ENCODE measurements at regions not wholly inside any gene's neighbourhood (a gene's known extent, or its start where the extent isn't known, plus 50 kb on each side); places are given as distances from the start of the nearest gene placed in this dataset.

DNA sequence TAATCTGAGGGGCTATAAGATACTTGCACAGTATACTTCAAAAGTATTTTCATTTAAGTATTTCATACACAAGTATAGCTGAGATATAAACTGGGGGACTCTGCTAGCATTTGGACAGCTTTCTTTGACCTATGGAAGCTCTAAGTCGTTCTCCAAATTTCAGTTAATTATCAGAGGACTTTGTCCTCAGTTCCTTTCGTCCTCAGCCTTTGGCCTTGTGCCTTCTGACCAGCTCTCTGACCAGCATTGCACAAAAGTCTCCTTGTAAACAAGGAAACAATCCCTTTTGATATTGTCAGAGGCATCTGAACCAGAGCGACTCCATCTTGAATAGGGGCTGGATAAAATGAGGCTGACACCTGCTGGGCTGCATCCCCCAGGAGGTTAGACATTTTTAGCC lies 464.0 kb upstream of the FAM241A start:
- DNase-seq, result no peak

DNA sequence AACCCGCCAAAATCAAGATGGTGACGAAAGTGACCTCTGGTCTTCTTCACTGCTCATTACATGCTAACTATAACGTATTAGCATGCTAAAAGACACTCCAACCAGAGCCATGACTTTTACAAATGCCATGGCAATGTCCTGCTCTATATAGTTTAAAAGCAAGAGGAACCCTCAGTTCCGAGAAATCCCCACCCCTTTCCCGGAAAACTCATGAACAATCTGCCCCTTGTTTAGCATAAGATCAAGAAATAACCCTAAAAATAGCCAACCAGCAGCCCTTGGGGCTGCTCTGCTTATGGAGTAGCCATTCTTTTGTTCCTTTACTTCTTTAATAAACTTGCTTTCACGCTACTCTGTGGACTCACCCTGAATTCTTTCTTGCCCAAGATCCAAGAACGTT lies 463.5 kb upstream of the FAM241A start:
- DNase-seq, result no peak

DNA sequence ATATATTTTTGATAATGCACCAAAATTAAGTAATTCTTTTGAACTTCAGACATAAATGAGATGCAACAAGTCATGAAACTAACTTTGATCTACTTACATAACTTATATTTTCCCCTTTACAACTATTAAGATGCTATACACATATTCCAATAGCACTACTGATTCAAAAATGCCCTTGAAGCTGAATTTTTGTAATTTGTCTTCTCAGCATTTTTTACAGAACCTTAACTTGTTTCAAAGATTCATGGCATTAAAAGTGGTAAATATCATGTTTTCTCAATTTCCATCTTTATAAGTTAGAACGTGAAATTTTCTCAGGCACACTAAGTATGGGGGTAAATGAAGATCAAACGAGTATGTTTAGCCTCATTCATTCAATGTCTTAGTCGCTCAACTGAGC lies 460.0 kb upstream of the FAM241A start:
- DNase-seq, result no peak

DNA sequence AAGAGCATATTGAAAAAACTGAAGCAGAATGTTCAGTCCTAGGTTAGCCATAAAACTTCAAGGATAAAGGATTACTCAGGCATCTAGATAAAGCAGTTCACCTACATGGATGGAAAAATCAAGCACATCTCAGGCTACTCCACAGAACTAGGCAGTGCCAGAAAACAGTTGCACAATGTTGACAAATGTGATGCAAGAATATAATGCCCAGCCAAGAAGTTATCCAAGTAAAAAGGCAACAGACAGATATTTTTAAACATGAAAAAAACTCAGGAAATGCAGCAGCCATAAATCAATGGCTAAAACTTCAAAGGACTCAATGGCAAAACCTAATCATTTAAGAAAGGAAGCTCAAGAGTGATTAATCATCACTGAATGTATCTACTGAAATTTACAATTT lies 456.0 kb upstream of the FAM241A start:
- no peak for DNase-seq

DNA sequence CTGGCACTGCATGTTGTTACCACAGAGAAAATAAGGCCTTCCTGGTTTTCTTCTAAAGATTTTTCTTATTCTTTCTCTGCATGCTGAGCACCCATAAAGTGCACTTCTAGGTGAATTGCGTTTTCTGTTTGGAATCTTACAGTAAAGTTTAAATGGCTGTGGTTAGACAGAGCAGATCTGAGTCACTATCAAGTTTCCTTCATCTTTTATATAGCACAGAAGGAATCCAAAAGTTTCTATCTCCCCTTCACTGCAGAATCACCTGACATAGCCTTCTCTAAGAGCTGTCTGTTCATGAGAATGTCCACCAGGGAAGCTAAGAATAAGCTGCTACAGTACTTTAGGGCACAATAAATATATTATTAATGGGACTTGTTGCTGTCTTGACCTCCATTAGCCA lies 455.5 kb upstream of the FAM241A start:
- DNase-seq, result no peak

DNA sequence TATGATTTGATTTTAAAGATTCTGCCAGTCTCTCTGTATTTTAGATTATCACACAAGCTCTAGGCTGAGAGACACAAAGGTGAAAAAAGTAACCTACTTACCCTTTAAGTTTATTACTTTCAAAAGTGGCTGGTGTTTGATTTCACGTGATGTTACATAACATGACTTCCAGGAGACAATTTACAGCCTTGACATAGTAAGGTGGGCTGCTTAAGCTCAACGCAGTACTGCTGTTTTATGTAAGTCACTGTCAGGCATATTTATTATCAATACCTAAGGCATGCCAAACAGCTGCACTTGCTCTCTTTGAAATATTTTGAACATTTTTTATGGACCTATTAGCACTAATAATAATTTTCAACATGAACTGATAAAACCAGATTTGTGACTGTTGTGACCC lies 451.5 kb upstream of the FAM241A start:
- DNase-seq, result no peak

DNA sequence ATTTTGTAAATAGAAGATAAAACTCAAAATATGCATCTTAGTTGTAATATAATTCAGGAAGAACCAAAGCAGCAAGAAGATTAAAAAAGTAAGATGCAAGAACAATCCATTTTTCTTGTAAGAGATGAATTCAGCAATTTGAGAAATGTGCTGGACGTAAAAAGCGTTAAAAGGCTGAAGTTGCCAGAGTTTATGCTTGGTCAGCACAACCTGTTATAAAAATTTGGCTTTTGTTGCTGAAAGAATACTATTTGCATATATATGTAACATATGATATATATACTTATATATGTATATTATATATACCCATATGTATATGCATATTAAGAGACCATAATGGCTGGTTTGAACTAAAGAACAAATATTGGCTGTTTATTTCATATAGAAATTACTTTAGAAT lies 449.6 kb upstream of the FAM241A start:
- DNase-seq, result no peak

DNA sequence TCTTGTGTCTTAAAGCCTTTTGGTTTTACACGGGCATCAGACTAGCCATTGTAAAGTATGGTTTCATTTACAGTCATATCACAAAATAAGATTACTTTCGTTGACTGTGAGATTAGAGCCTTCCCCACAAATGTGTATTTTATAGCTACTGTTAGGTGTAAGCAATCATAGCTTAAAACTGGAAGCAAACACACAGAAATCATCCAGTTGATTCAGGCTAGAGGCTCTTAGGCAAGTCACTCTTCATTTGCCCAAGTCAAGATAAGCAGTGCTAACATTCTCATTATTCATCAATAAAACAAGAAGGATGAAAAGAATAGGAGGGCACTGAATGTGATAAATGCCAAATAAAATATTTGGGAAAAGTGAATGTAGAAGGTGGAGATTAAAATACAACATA lies 448.7 kb upstream of the FAM241A start:
- no peak for DNase-seq

DNA sequence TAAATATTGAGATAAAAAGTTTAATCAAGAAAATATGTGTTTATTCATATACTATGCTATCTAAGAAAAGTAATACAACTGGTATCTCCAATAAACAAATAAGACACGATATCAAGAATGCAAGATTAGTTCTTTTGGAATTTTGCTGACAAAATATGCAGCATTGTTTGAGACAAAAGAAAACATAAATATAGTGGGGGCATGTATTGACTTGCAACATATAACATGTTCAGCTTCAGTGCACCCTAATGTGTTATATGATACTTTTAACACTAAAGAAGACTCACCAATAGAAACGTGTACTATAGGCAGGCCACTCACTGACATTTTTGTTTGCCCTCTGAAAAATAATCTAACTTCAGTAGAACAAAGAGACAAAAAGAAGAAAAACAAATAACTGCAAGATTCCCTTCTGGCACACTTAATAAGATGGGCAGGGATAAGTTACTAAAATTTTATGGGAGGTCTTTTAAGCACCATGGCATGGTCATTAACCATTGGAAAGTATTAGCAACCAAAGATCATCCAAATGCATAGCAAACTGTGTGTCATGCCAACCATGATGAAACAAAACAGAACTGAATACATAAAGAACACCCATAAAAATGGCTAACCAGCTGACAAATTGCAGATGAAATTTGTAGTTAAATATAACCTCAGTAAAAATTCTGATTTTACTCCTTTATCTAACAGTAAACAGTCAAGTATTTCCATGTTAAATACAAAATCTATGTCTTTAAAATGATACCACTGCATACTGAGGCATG lies 447.9 kb upstream of the FAM241A start:
- no peak for DNase-seq

DNA sequence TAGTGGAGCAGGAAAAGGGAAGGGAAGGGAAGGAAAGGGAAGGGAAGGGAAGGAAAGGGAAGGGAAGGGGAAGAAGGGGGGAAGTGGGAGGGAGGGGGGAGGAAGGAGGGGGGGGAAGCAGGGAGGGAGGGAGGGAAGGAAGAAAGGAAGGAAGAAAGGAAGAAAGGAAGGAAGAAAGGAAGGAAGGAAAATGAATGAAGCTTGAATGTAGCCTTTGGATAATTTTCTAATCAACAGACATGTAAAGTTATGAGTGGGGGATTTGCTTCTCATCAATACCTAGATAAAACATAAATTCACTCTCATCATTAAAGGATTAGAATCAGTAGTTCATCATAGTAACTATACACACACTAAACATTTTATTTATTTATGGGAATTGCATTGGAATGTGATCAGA lies 446.9 kb upstream of the FAM241A start:
- DNase-seq, result no peak

DNA sequence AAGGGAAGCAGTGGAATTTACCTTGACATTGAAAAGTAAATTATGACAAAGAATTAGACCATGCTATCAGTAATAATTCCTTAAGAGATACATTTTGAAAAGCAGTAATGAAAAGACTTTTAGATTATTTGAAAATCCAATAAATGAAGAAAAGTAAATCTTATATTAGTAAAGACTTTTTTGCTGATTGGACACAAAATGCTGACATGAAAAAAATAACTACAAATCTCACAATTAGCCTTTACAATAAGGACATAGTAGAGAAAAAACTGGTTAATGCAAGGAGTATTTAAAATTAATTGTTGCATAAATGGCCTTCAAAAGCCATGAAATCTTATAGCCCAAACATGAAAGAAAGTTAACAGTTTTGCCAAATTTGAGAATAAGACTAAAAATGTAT lies 446.1 kb upstream of the FAM241A start:
- no peak for DNase-seq

DNA sequence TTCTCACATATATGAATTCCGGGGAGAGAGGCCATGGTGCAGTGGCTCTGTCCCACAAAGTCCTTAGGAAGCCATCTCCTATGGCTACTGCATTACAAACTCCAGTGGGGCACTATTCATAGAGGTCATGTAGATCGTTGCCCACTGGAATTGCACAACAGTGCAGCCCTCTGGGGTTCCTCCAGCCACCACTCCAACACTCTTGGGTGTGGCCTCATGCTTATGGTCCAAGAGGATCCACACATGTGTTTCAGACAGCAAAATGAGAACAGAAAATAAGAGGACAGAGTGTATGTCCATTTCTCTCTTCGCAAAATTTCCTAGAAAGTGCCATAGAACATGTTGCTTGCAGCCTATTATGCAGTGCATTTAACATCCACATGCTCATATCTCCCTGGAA lies 444.2 kb upstream of the FAM241A start:
- no peak for DNase-seq

DNA sequence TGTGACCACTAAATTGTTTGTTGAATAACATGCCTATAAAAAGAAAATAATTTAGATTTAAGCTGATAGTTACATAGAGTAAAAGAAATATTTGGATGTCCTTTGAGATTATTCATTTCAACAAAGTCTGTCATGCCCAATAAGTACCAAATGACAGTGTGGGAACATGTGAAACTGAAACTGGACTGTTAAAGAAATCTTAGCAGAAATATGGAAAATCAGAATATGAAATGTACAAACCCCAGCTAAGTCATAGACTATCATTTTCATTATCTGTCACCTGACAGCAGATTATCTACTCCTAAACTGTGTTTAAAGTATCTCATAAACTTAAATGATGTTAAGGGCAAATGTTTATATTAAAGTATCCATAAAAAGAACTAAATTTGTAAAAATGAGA lies 437.8 kb upstream of the FAM241A start:
- DNase-seq, result no peak

DNA sequence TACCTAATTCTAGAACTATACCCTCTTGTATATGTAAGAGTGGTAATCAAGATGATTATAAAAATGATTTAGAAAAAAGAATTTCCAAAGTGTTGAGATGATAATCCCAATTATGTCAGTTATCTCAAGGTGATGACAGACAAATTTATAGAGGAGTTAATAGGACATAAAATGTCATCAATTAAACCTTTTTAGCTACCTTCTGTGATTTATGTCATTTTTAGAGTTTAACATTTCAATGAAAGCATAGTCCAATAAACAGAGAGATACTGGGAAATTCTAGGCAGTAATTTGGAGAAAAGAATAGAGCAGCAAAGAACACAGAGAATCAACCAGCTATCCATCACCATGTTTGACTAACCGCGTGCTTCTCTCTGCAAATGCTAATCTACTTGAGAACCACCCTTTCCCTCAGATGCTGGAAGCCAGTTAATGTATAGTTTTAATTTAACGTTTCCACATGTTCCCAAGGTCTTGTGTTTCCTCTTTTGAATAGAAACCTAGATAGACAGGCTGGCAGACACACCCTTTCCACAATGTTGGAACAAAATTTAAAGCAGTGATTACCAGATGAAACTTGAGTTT lies 433.1 kb upstream of the FAM241A start:
- DNase-seq, result no peak

DNA sequence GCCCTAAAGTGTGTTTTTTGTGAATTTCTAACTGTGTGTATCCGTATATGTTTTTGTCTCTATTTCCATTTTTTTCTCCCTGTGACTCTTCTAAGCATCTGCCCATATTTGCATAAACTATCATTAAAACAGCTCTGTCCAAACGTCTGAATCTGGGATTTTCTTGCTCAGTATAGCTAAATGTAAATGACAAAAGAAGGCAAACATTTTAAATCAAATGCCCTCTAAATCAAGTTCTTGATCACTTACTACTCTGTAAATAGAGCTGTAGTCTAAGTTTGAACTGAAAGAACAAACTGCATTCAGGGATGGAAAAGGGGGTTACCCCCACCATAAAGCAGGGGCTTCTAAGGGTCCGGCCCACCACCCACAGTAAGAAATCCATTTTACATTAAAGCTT lies 432.0 kb upstream of the FAM241A start:
- no peak for DNase-seq

DNA sequence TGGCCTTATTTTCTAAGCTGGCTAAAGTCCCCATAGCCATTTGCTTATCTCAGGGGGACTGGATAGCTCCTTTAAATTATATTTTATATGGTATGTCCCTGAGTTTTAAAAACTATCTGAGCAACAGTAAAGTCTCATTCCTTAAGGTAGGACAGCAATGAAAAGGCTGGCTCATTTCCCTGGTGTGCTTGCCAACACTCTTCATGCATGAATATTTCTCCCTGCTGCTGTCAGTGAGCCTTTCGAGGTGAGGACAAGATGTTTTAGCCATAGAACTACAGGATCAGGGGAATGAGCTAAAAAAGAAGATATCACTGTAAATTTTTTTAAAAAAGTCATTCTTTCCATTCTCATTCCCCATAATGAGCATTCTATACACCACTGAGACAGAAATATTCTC lies 427.3 kb upstream of the FAM241A start:
- DNase-seq, result no peak

DNA sequence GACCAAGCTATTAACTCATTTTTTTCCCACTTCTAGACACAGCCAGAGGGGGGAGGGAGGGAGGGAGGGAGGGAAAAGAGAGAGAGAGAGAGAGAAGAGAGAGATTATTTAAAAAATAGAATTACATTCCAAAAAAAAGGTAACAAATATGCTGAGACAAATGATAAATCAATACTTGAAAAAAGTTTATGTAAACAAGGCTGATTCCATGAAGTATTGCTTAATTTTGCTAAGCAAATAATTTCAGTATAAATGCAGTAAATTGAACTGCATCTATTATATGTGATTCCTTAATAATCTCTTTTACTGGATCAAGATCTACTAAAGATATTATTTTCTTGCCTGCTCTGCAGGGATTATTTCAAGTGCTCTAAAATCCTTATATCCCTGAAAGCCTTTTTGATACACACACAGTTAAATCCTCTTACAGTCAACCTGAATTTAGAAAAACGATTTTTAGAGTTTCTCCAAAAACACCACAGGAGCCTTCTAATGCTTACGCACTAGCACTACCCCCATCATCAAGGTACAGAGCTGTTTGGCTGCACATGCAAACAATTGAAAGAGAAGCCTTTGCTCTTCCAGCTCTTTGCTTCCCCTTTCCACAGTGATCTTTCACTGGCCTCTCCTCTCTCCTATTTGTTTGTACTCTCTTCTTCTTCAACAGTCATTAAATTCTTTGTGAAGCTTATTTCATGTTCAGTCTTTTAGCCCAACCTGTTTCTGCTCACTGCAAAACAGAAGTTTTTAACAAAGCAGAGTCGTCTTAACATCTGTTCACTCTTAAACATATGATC lies 426.3 kb upstream of the FAM241A start:
- no peak for DNase-seq

DNA sequence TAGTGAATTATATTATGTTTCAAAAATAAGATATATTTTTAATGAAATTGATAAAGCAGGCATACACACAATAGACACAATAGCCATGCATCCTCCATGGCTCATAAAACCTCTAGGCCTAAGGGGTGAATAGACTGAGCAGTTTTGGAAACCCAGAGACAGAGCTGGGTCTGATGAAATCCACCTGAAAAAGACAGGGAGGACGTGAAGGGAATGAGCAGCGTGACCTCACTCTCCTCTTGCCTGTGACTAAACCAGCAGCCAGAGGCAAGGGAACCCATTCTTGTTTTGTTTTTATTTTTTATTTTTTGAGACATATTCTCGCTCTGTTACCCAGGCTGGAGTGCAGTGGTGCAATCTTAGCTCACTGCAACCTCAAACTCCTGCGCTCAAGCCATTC lies 424.4 kb upstream of the FAM241A start:
- DNase-seq, result no peak

DNA sequence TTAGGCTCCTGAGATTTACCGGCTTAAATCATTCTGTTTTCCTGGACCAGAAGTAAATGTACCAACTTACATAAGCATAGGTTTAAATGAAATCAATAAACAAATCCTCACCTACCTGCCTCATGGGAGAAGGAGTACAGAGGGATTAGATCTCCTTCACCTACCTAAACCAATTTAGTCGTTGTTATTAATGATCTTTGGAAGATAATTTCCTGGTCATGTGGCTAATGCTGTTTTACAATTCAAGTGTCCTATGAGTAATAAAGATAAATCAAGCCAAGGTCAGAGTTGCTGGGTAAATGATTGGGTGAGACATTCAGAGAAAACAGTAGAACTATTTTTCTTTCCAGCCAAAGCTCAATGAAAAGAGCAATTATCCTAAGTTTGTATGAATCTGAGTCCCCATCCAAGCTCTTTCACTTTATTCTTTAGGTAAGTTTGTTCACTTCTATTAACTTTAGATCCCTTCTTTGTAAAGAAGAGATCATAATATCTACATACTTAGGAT lies 423.0 kb upstream of the FAM241A start:
- no peak for DNase-seq

DNA sequence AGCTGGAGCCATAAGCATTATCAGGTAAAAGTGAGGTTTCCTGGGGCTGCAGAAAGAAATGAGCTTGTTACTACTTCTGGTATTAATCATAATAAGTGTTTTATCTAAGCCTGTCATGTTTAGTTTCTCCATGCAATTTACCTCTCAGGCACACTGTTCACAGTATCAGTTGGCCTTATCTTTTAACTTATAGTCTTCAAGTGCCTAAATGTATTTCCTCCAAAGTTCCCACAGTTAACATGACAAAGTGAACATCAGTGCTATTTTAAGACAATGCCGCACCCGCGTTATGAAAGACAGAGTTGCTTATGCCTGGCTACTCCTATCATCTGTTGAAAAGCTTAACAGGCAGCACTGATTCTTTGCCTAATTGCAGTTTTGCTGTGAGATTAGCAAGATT lies 408.7 kb upstream of the FAM241A start:
- no peak for DNase-seq

DNA sequence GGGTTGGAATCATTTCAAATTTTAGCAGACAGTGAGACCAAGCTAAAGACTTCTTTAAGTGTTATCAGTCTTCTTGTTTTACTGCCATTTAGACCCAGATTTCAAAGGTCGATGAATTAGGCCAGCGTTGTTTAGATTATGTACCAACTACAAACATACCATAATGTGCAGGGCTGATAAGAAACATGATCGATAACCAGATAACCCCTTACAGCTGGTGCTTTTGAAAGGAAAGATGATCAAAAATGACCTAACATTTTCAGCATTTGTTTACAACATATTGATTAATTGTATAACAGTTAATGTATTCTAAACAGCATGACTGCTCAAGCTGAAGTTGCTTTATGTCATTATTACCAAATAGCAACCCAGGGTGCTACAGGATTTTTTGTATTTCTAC lies 400.4 kb upstream of the FAM241A start:
- no peak for DNase-seq

DNA sequence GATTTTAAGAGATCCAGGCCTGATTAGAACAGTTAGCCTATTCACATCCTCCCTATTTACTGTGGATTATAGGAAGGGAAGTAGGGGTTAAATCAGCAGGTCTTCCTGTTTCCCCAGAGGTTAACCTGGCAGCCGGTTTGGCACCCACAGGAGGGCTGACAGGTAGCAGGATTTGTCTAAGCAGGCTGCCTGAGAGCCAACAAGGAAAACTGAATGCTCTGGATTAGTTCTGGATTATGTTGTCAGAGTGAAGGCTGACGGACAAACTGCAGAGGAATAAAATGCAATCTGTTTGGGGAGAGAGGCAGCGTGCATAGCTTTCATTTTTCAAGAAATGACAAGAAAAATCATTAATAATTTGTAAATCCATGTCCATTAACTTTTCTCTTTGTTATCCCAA lies 397.1 kb upstream of the FAM241A start:
- DNase-seq, result no peak

DNA sequence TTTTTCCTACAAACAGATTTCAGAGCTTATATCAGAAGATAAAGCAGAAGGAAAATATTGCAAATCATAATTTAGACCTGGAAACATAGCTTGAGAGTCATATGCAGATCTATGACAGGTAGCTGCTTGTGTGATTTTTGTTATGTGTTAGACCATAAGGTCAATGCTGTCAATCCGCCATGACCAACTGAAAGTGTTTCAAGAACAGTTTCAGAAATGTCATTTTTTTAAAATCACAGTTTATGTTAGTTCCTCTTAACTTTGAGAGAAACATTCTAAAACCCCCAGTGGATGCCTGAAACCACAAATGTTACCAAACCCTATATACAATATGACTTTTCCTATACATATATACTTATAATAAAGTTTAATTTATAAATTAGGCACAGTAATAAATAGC lies 391.3 kb upstream of the FAM241A start:
- DNase-seq, result no peak

DNA sequence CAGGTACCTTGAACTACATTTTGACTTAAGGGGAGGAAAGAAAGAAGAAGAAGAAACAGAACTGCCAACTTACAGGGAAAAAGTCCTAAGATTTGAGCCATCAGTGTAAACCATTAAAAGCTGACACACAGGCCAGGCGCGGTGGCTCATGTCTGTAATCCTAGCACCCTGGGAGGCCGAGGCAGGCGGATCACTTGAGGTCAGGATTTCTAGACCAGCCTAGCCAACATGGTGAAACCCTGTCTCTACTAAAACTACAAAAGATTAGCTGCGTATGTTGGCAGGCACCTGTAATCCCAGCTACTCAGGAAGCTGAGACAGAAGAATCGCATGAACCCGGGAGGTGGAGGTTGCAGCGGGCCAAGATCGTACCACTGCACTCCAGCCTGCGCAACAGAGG lies 389.7 kb upstream of the FAM241A start:
- DNase-seq, result no peak

All from hematopoietic multipotent progenitor cell treated with erythropoietin and hydrocortisone succinate and interleukin-3 and kit ligand, for 6 days (in vitro differentiated cells).